Brain microvascular endothelial cell (primary cell): ENCODE measurements at regions not wholly inside any gene's neighbourhood (a gene's known extent, or its start where the extent isn't known, plus 50 kb on each side); places are given as distances from the start of the nearest gene placed in this dataset.

ENCODE experiments used
- DNase-seq: peaks from one replicate; pipeline ENCODE4 v3.0.0-alpha.2; 2020
- H3K27ac ChIP-seq: fragments of 250-450 bp; sonication (Bioruptor Pico); 2 replicates; pipeline ENCODE4 v1.5.1; 2020; ENCODE audit warnings: mild to moderate bottlenecking, moderate library complexity
- H3K27me3 ChIP-seq: fragments of 250-450 bp; sonication (Bioruptor Pico); replicated peaks from 2 replicates; pipeline ENCODE4 v1.5.1; 2020; ENCODE audit warnings: mild to moderate bottlenecking
- H3K36me3 ChIP-seq: fragments of 250-450 bp; sonication (Bioruptor Pico); replicated peaks from 2 replicates; pipeline ENCODE4 v1.5.1; 2020; ENCODE audit warnings: mild to moderate bottlenecking
- H3K4me3 ChIP-seq: 2 replicates; pipeline ENCODE4 v1.5.1; 2011; ENCODE audit warnings: low read depth, mild to moderate bottlenecking, control low read depth, low read length, moderate library complexity
- in situ Hi-C: cut with HindIII; loops from 2 replicates; pipeline ENCODE4 v1.10.0; 2017; ENCODE audit warnings: low sequenced_read_pairs, low pct_ligation_motif_present
- TF ChIP-seq, protein P1 (sequence below): IDR thresholded peaks from 2 replicates; pipeline ENCODE4 v1.5.1; 2011; ENCODE audit warnings: low read depth, mild to moderate bottlenecking, moderate library complexity, low read length, control low read depth, inconsistent platforms; ENCODE audit errors: missing control alignments

DNA sequence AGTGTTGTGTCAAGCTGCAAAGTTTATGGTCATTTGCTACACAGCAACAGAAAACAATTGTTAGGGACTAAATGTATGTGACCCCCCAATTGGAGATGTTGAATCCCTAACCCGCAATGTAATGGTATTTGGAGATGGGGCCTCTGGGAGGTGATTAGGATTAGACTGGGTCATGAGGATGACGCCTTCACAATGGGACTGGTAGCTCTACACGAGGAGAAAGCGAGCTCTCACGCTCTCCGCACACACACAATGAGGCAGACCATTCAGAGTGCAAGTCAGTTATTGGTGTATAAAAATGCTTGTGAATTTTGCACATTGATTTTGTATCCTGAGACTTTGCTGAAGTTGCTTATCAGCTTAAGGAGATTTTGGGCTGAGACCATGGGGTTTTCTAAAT lies 116.9 kb upstream of the NSMCE3 start:
- no peak for DNase-seq
- Histone ChIP-seq H3K27me3 (no peaks in the 10 kb centered on the region), H3K27ac (no peak overlapping the region), H3K4me3 (no peak overlapping the region), H3K36me3 (no peaks in the 10 kb centered on the region)
- in situ Hi-C loops: no loop called here
- TF ChIP-seq, protein P1, sequence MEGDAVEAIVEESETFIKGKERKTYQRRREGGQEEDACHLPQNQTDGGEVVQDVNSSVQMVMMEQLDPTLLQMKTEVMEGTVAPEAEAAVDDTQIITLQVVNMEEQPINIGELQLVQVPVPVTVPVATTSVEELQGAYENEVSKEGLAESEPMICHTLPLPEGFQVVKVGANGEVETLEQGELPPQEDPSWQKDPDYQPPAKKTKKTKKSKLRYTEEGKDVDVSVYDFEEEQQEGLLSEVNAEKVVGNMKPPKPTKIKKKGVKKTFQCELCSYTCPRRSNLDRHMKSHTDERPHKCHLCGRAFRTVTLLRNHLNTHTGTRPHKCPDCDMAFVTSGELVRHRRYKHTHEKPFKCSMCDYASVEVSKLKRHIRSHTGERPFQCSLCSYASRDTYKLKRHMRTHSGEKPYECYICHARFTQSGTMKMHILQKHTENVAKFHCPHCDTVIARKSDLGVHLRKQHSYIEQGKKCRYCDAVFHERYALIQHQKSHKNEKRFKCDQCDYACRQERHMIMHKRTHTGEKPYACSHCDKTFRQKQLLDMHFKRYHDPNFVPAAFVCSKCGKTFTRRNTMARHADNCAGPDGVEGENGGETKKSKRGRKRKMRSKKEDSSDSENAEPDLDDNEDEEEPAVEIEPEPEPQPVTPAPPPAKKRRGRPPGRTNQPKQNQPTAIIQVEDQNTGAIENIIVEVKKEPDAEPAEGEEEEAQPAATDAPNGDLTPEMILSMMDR: no peak

DNA sequence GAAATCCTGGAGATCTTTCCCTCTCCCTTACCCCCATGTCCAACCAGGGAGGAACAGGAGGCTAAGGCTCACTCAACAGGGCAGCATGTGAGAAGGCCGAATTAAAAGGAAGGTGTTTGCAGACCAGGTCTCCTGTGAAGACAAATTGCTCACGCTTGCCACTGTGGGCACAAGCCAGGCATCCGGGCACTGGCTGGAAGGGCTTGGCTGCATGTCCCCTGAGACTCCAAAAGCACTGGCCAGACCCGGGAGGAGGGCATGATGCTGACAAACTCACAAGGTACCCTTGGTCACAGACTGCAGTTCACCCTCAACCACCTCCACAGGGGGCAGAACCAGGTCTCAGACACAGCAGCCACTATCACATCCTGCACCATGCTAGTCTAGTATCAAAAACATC lies 113.7 kb upstream of the NSMCE3 start:
- Histone ChIP-seq H3K4me3 (no peak overlapping the region), H3K27ac (no peak overlapping the region), H3K27me3 (no peaks in the 10 kb centered on the region), H3K36me3 (no peaks in the 10 kb centered on the region)
- TF ChIP-seq, protein P1: no peak
- in situ Hi-C loops: no loop called here
- DNase-seq: no peak

DNA sequence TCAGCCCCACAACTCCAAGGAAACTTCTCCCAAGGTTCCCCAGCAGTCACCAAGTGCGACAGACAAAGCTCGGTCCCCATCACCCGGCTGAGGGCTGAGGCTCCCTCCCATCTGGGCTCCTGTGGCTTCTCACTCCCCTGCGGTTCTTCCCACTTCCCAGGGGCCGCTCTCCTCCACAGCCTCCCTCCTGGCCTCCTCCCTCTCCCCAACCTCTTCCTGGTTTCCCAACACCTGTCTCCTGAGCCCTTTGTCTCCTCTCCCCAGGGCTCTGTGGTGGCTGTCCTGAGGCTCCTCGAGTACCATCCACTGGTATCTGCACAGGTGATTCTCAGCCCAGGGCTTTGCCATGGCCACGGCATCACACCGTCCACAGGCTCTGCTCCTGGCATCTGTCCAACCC lies 113.2 kb upstream of the NSMCE3 start:
- Histone ChIP-seq H3K27me3 (no peaks in the 10 kb centered on the region), H3K36me3 (no peaks in the 10 kb centered on the region), H3K27ac (no peak overlapping the region), H3K4me3 (no peak overlapping the region)
- TF ChIP-seq, protein P1: no peak
- DNase-seq: no peak
- in situ Hi-C loops: no loop called here

DNA sequence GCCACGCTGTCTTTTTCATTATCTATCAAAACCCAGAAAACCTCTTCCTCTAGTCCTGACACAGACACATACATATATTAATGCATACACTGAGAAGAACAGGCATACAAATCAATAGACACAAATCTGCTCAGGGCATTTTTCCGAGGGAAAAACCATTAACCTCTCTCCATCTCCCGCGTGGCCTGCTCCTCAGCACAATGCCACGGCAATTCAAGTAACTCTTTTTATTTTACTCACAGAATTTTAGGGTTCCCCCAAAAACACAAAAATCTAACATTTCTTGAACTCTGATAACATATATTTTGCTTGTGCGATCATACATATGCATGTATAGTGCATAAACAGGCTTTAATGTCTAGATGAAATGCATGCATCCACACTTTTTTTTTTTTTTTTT lies 110.8 kb upstream of the NSMCE3 start:
- TF ChIP-seq, protein P1: no peak
- Histone ChIP-seq H3K27ac (no peak overlapping the region), H3K36me3 (no peaks in the 10 kb centered on the region), H3K27me3 (no peaks in the 10 kb centered on the region), H3K4me3 (no peak overlapping the region)
- DNase-seq: no peak
- in situ Hi-C loops: no loop called here

DNA sequence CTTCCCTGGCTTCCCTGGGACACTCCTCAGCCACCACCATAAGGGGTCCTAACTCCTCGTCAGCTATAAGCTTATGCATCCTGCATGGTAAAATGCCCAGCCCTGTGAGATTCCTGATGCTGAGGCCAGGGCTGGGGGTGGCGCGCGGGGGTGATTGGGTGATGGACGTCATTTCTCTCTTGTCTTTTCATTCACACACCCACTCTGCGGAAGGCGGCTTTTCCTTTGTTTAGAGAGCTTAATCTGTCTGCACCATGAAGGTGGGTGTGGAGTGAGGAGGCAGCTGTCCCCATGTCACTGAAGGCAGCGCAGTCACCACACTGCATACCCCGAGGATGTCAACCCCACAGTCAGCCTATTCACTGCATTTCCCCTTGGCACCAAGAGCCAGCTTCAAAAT lies 110.0 kb upstream of the NSMCE3 start:
- Histone ChIP-seq H3K4me3 (no peak overlapping the region), H3K36me3 (no peaks in the 10 kb centered on the region), H3K27ac (no peak overlapping the region), H3K27me3 (no peaks in the 10 kb centered on the region)
- TF ChIP-seq, protein P1: no peak
- in situ Hi-C loops: no loop called here
- DNase-seq: no peak

DNA sequence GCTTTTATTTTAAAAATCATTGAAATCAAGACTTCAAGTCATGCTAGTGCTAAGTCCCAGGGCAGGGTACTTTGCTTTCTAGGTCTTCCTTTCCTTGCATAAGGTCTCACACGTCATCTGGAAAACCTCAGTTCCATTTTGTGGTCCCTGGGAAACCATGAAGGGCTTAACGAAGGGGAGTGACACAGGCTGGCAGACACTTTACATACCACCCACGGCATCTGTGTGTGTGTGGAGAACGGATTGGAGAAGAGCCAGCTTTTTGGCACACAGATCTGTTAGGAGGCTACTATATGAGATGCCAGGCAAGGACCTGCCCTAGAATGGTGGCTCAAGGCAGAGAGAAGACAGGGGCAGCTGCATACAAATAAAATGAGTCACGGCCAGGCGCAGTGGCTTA lies 107.5 kb upstream of the NSMCE3 start:
- TF ChIP-seq, protein P1: no peak
- H3K27me3 ChIP-seq: no peaks in the 10 kb centered on the region
- H3K36me3 ChIP-seq: no peaks in the 10 kb centered on the region
- DNase-seq: no peak
- H3K4me3 ChIP-seq: no peak overlapping the region
- in situ Hi-C loops: no loop called here
- H3K27ac ChIP-seq: no peak overlapping the region
